ENCODE measurements at regions not wholly inside any gene's neighbourhood (a gene's known extent, or its start where the extent isn't known, plus 50 kb on each side); places are given as distances from the start of the nearest gene placed in this dataset.

- DNase-seq, result no peak
Measured at GRCh38 chr5:110032376-110032775, 342.6 kb downstream of the MAN2A1 start.

GRCh38 chr5:110034056-110034600 lies 344.4 kb downstream of the MAN2A1 start:
- no peak for DNase-seq

GRCh38 chr5:110038297-110038997 lies 348.7 kb downstream of the MAN2A1 start:
- no peak for DNase-seq

GRCh38 chr5:110040178-110040577 lies 350.5 kb downstream of the MAN2A1 start:
- DNase-seq, result no peak

- DNase-seq, result no peak
Measured at GRCh38 chr5:110043025-110043424, 353.3 kb downstream of the MAN2A1 start.

- no peak for DNase-seq
Measured at GRCh38 chr5:110045158-110045557, 355.4 kb downstream of the MAN2A1 start.

GRCh38 chr5:110048491-110048890 lies 358.8 kb downstream of the MAN2A1 start:
- DNase-seq, result no peak

- no peak for DNase-seq
Measured at GRCh38 chr5:110049816-110050215, 360.1 kb downstream of the MAN2A1 start.

- DNase-seq, result no peak
Measured at GRCh38 chr5:110050640-110051345, 361.1 kb downstream of the MAN2A1 start.

- DNase-seq, result no peak
Measured at GRCh38 chr5:110053205-110053604, 363.5 kb downstream of the MAN2A1 start.

GRCh38 chr5:110053824-110054223 lies 364.1 kb downstream of the MAN2A1 start:
- DNase-seq, result no peak

- DNase-seq, result peak; percentile 36
Measured at GRCh38 chr5:110054240-110054639, 364.5 kb downstream of the MAN2A1 start.

GRCh38 chr5:110055302-110055701 lies 365.6 kb downstream of the MAN2A1 start:
- DNase-seq, result no peak

- no peak for DNase-seq
Measured at GRCh38 chr5:110056580-110057114, 366.9 kb downstream of the MAN2A1 start.

- no peak for DNase-seq
Measured at GRCh38 chr5:110058175-110058574, 368.4 kb downstream of the MAN2A1 start.

- no peak for DNase-seq
Measured at GRCh38 chr5:110062246-110062645, 372.5 kb downstream of the MAN2A1 start.

GRCh38 chr5:110063640-110064602 lies 374.2 kb downstream of the MAN2A1 start:
- no peak for DNase-seq

- no peak for DNase-seq
Measured at GRCh38 chr5:110064603-110065268, 375.0 kb downstream of the MAN2A1 start.

- DNase-seq, result no peak
Measured at GRCh38 chr5:110070836-110071235, 381.1 kb downstream of the MAN2A1 start.

- no peak for DNase-seq
Measured at GRCh38 chr5:110072651-110073050, 382.9 kb downstream of the MAN2A1 start.

- DNase-seq, result no peak
Measured at GRCh38 chr5:110073534-110073933, 383.8 kb downstream of the MAN2A1 start.
